Transverse colon (tissue), 4 donors: ENCODE measurements at regions not wholly inside any gene's neighbourhood (a gene's known extent, or its start where the extent isn't known, plus 50 kb on each side); places are given as distances from the start of the nearest gene placed in this dataset.

ENCODE experiments used
- DNase-seq: peaks from one replicate; pipeline ENCODE4 v3.0.0-alpha.2; 2019
- H3K27ac ChIP-seq, 4 donors: fragments of 200-600 bp; sonication (generic); 2 replicates each; pipeline ENCODE4 v1.5.1; 2016 to 2018; ENCODE audit warnings: inconsistent platforms in 4 of 4
- H3K27me3 ChIP-seq: fragments of 200-600 bp; sonication (generic); 2 replicates; pipeline ENCODE4 v1.5.1; 2017; ENCODE audit warnings: inconsistent platforms
- H3K36me3 ChIP-seq, 4 donors: fragments of 200-600 bp; sonication (generic); 2 replicates each; pipeline ENCODE4 v1.5.1; 2017 to 2019; ENCODE audit warnings: inconsistent platforms in 4 of 4
- H3K4me1 ChIP-seq, 4 donors: fragments of 200-600 bp; sonication (generic); 2 replicates each; pipeline ENCODE4 v1.5.1; 2017 to 2020; ENCODE audit warnings: inconsistent platforms in 4 of 4
- H3K4me3 ChIP-seq, 4 donors: fragments of 200-600 bp; sonication (generic); 1 replicate in 1 of 4; 2 replicates in 3 of 4; pipeline versions ENCODE4 v1.5.1 to v1.6.1; 2017 to 2019; ENCODE audit warnings: inconsistent platforms in 4 of 4
- H3K9me3 ChIP-seq, 2 donors: fragments of 200-600 bp; sonication (generic); 2 replicates each; pipeline ENCODE4 v1.5.1; 2017 to 2019; ENCODE audit warnings: inconsistent platforms in 2 of 2
- CTCF ChIP-seq, 5 experiments: fragments of 200-600 bp in 3 of 5; fragments of 450-650 bp in 2 of 5; sonication (generic) in 3 of 5; IDR thresholded peaks; 1 replicate in 2 of 5; 2 replicates in 3 of 5; pipeline ENCODE4 v1.5.1; 2016 to 2017; ENCODE audit warnings: antibody characterized with exemption in 5 of 5, inconsistent platforms in 3 of 5, mild to moderate bottlenecking in 2 of 5, moderate library complexity in 1 of 5
- EP300 ChIP-seq: sonication (generic); formaldehyde crosslinking; IDR thresholded peaks from one replicate; pipeline ENCODE4 v1.6.1; 2017; ENCODE audit warnings: antibody characterized with exemption, low read depth
- POLR2A ChIP-seq: fragments of 450-650 bp; IDR thresholded peaks from one replicate; pipeline ENCODE4 v1.6.1; 2016; ENCODE audit warnings: antibody characterized with exemption, mild to moderate bottlenecking, moderate library complexity
- POLR2AphosphoS5 ChIP-seq, 3 donors: sonication (generic); formaldehyde crosslinking; IDR thresholded peaks; one replicate each; pipeline ENCODE4 v1.6.1; 2016; ENCODE audit warnings: antibody characterized with exemption in 3 of 3
- WGBS, 2 donors: methylation state at CpG; one replicate each; pipeline ENCODE4 v1.1.5; 2018; ENCODE audit warnings: low coverage in 1 of 2; 5-methylcytosine and 5-hydroxymethylcytosine counted together
- in situ Hi-C, 4 donors: fragments of 200-750 bp; cut with MboI; loops; one replicate each; pipeline versions ENCODE4 v1.15.0 to v1.15.1; 2017; ENCODE audit warnings: low sequenced_read_pairs in 3 of 4, low pct_ligation_motif_present in 1 of 4, low pct_unique_long_range_greater_than_20kb in 1 of 4
- intact Hi-C: fragments of 100-400 bp; cut with DNase I; formaldehyde crosslinking; loops from one replicate; pipeline ENCODE4 v1.15.1; 2023; ENCODE audit warnings: low total_unique reads

DNA sequence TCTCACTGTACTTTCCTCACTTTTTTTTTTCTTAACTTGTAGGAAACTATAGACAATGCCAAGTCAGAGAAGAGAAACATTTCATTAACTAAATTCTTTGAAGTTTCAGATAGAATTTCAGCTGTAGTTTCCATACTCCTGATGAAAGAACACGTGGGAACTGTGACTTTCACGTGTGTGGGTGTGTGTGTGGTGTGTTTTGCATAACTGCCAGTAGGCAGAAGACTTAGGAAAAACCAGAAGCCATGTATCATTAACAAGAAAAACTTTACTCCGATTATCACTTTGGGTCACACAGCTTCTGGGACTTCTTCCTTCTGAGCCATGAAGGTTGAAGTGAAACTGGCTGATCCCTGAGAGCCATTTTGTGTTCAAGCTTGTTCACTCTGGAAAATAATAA, 483.3 kb downstream of the TFAP2B start:
- no peaks in the 10 kb centered on the region for H3K9me3 ChIP-seq
- no peak overlapping the region for H3K27ac ChIP-seq
- H3K4me3 ChIP-seq, result no peak overlapping the region
- no peaks in the 10 kb centered on the region for H3K27me3 ChIP-seq
- in situ Hi-C loops (no loop called here), intact Hi-C loops (no loop called here)
- no peaks in the 10 kb centered on the region for H3K4me1 ChIP-seq
- 38 to 39% methylated on average over 3 of the region's 3 CpGs for WGBS, 2 donors
- no peaks in the 10 kb centered on the region for H3K36me3 ChIP-seq
- DNase-seq, result no peak
- TF ChIP-seq POLR2A (no peak), POLR2AphosphoS5 (IDR thresholded peaks at IDR 0.05) (no peak), EP300 (no peak), CTCF (IDR thresholded peaks at IDR 0.05) (no peak)

GRCh38 chr6:51302431-51302830, 483.8 kb downstream of the TFAP2B start:
- TF ChIP-seq EP300 (no peak), CTCF (IDR thresholded peaks at IDR 0.05) (no peak), POLR2A (no peak), POLR2AphosphoS5 (IDR thresholded peaks at IDR 0.05) (no peak)
- Histone ChIP-seq H3K9me3 (no peaks in the 10 kb centered on the region), H3K27me3 (no peaks in the 10 kb centered on the region), H3K4me1 (no peaks in the 10 kb centered on the region), H3K36me3 (no peaks in the 10 kb centered on the region), H3K27ac (no peak overlapping the region), H3K4me3 (no peak overlapping the region)
- intact Hi-C loops, result no loop called here
- DNase-seq, result no peak
- in situ Hi-C loops, result no loop called here
- 96 to 100% methylated on average over 2 of the region's 2 CpGs for WGBS, 2 donors

DNA sequence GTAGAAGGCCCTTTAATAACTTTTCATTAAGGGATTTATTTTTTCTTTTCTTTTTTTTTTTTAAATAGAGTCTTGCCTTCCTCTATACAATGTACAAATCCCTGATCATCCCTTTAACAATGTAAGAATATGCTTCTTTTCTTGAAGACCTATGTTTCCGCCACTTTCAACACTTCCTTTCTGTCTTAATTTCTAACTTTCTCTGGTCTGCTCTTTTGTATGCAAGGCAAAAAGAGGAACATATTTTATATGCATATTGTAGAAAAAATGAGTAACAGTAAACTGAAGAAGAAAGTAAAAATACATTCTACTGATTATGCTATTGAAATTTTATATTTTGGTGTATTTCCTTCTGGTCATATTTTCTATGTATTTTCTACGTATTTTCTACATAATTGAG, 484.7 kb downstream of the TFAP2B start:
- H3K9me3 ChIP-seq, result no peaks in the 10 kb centered on the region
- in situ Hi-C loops, result no loop called here
- intact Hi-C loops, result no loop called here
- no peaks in the 10 kb centered on the region for H3K4me1 ChIP-seq
- H3K27ac ChIP-seq, result no peak overlapping the region
- H3K36me3 ChIP-seq, result no peaks in the 10 kb centered on the region
- DNase-seq, result no peak
- WGBS, 2 donors, result 68 to 76% methylated on average over 2 of the region's 2 CpGs
- H3K4me3 ChIP-seq, result no peak overlapping the region
- H3K27me3 ChIP-seq, result no peaks in the 10 kb centered on the region
- TF ChIP-seq POLR2A (no peak), EP300 (no peak), POLR2AphosphoS5 (IDR thresholded peaks at IDR 0.05) (no peak), CTCF (IDR thresholded peaks at IDR 0.05) (no peak)

DNA sequence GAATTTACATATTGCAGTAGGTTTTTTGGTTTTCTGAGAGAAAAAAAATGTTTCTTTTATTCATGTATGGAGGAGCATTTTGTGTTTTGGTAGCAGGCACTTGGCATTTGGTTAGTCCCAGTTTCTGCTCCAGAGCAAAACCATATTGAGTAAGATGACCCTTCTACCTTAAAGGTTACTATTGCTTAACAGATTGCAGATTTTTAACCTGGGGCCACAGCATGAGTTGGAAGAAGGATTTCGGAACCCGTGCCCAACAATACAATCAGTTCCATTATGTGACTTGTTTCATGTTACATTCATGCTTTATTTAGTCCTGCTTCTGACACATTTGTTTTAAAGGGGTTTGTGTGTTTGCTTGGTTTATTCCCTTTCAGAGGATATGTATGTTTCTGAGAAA, 496.3 kb downstream of the TFAP2B start:
- Histone ChIP-seq H3K36me3 (no peaks in the 10 kb centered on the region), H3K4me3 (no peak overlapping the region), H3K9me3 (no peaks in the 10 kb centered on the region), H3K27me3 (no peaks in the 10 kb centered on the region), H3K27ac (no peak overlapping the region), H3K4me1 (no peaks in the 10 kb centered on the region)
- intact Hi-C loops (loop anchor here (5.0 kb wide), 1 partner anchor 1108 kb away; no protein-coding TSS in a partner anchor), in situ Hi-C loops (no loop called here)
- no peak for DNase-seq
- 94 to 100% methylated on average over 2 of the region's 2 CpGs for WGBS, 2 donors
- TF ChIP-seq POLR2A (no peak), POLR2AphosphoS5 (IDR thresholded peaks at IDR 0.05) (no peak), CTCF (IDR thresholded peaks at IDR 0.05) (no peak), EP300 (no peak)
